SK-N-SH treated with all-trans-retinoic acid at 6 μM for 48 hours (cell line): ENCODE measurements at regions not wholly inside any gene's neighbourhood (a gene's known extent, or its start where the extent isn't known, plus 50 kb on each side); places are given as distances from the start of the nearest gene placed in this dataset.

Source experiments
- ATAC-seq: fragments of 200-7000 bp; cut with Tn5 transposase; 3 replicates; pipeline ENCODE4 v1.9.1; 2020; ENCODE audit warnings: mild to moderate bottlenecking, moderate library complexity
- ARNTL ChIP-seq: fragments of 450-650 bp; formaldehyde crosslinking; IDR thresholded peaks from 2 replicates; pipeline ENCODE4 v1.5.0; 2020; ENCODE audit warnings: low read depth, mild to moderate bottlenecking, moderate library complexity, borderline replicate concordance
- BACH2 ChIP-seq: fragments of 250-450 bp; sonication (Bioruptor Pico); IDR thresholded peaks from 2 replicates; pipeline ENCODE4 v1.9.0; 2021; ENCODE audit warnings: mild to moderate bottlenecking, borderline replicate concordance
- CREB5 ChIP-seq: fragments of 250-450 bp; sonication (Bioruptor Pico); IDR thresholded peaks from 2 replicates; pipeline ENCODE4 v1.5.1; 2020; ENCODE audit warnings: low read depth, mild to moderate bottlenecking, moderate library complexity
- CSDC2 ChIP-seq: fragments of 250-450 bp; sonication (Bioruptor Pico); IDR thresholded peaks from 2 replicates; pipeline ENCODE4 v1.5.0; 2020; ENCODE audit warnings: mild to moderate bottlenecking, moderate library complexity
- CSRNP3 ChIP-seq: fragments of 250-450 bp; sonication (Bioruptor Pico); IDR thresholded peaks from 2 replicates; pipeline ENCODE4 v1.5.1; 2021; ENCODE audit warnings: mild to moderate bottlenecking, moderate library complexity
- ESRRG ChIP-seq: fragments of 250-450 bp; sonication (Bioruptor Pico); IDR thresholded peaks from 2 replicates; pipeline ENCODE4 v1.6.1; 2021; ENCODE audit warnings: mild to moderate bottlenecking
- GLIS3 ChIP-seq: fragments of 250-450 bp; sonication (Bioruptor Pico); IDR thresholded peaks from 2 replicates; pipeline ENCODE4 v1.5.0; 2020; ENCODE audit warnings: mild to moderate bottlenecking, moderate library complexity
- ISL1 ChIP-seq: fragments of 250-450 bp; sonication (Bioruptor Pico); IDR thresholded peaks from 2 replicates; pipeline ENCODE4 v2.1.2; 2022; ENCODE audit warnings: mild to moderate bottlenecking, moderate library complexity
- OSR1 ChIP-seq: fragments of 250-450 bp; sonication (Bioruptor Pico); IDR thresholded peaks from 2 replicates; pipeline ENCODE4 v1.8.0; 2022; ENCODE audit warnings: moderate library complexity, mild to moderate bottlenecking, inconsistent platforms
- PATZ1 ChIP-seq: fragments of 250-450 bp; sonication (Bioruptor Pico); IDR thresholded peaks from 2 replicates; pipeline ENCODE4 v1.8.0; 2020; ENCODE audit warnings: mild to moderate bottlenecking, moderate library complexity, borderline replicate concordance
- POU6F1 ChIP-seq: fragments of 250-450 bp; sonication (Bioruptor Pico); IDR thresholded peaks from 2 replicates; pipeline ENCODE4 v1.8.0; 2021; ENCODE audit warnings: low read depth, mild to moderate bottlenecking, moderate library complexity, borderline replicate concordance
- PPARA ChIP-seq: fragments of 250-450 bp; sonication (Bioruptor Pico); IDR thresholded peaks from 2 replicates; pipeline ENCODE4 v1.5.0; 2020; ENCODE audit warnings: mild to moderate bottlenecking, borderline replicate concordance
- RARB ChIP-seq: fragments of 250-450 bp; sonication (Bioruptor Pico); IDR thresholded peaks from 2 replicates; pipeline ENCODE4 v1.8.0; 2021; ENCODE audit warnings: mild to moderate bottlenecking, moderate library complexity
- SNAI2 ChIP-seq: fragments of 250-450 bp; sonication (Bioruptor Pico); IDR thresholded peaks from 2 replicates; pipeline ENCODE4 v1.5.0; 2020; ENCODE audit warnings: mild to moderate bottlenecking, moderate library complexity
- TCF4 ChIP-seq: fragments of 250-450 bp; sonication (Bioruptor Pico); IDR thresholded peaks from 2 replicates; pipeline ENCODE4 v1.8.0; 2021; ENCODE audit warnings: mild to moderate bottlenecking, moderate library complexity, borderline replicate concordance
- TOX ChIP-seq: fragments of 250-450 bp; sonication (Bioruptor Pico); IDR thresholded peaks from 2 replicates; pipeline ENCODE4 v1.8.0; 2021; ENCODE audit warnings: mild to moderate bottlenecking, moderate library complexity, borderline replicate concordance
- TSHZ2 ChIP-seq: fragments of 250-450 bp; sonication (Bioruptor Pico); IDR thresholded peaks from 2 replicates; pipeline ENCODE4 v1.5.0; 2020; ENCODE audit warnings: mild to moderate bottlenecking, moderate library complexity
- ZC3H10 ChIP-seq: fragments of 250-450 bp; sonication (Bioruptor Pico); IDR thresholded peaks from 2 replicates; pipeline ENCODE4 v1.5.1; 2021; ENCODE audit warnings: mild to moderate bottlenecking, moderate library complexity
- ZFP3 ChIP-seq: fragments of 250-450 bp; sonication (Bioruptor Pico); IDR thresholded peaks from 2 replicates; pipeline ENCODE4 v1.5.0; 2020; ENCODE audit warnings: mild to moderate bottlenecking, moderate library complexity
- ZFP30 ChIP-seq: fragments of 450-650 bp; formaldehyde crosslinking; IDR thresholded peaks from 2 replicates; pipeline ENCODE4 v1.5.0; 2022; ENCODE audit warnings: mild to moderate bottlenecking, moderate library complexity
- ZNF565 ChIP-seq: fragments of 450-650 bp; formaldehyde crosslinking; conservative IDR thresholded peaks from 2 replicates; pipeline ENCODE4 v1.5.0; 2020; ENCODE audit warnings: low read depth, mild to moderate bottlenecking, moderate library complexity
- ZNF70 ChIP-seq: fragments of 450-650 bp; formaldehyde crosslinking; IDR thresholded peaks from 2 replicates; pipeline ENCODE4 v1.5.0; 2020; ENCODE audit warnings: mild to moderate bottlenecking, moderate library complexity
- ZNF8 ChIP-seq: fragments of 450-650 bp; formaldehyde crosslinking; IDR thresholded peaks from 2 replicates; pipeline ENCODE4 v1.5.0; 2020; ENCODE audit warnings: mild to moderate bottlenecking, moderate library complexity

GRCh38 chr6:3928111-3928510 lies 78.9 kb downstream of the FAM50B start:
- ATAC-seq = no peak
- TF ChIP-seq CSRNP3 (no peak), ARNTL (no peak), ZNF565 (no peak), OSR1 (CRISPR knock-in tag) (no peak), POU6F1 (CRISPR knock-in tag) (no peak), GLIS3 (CRISPR knock-in tag) (no peak)

GRCh38 chr6:3929281-3929798 lies 80.2 kb downstream of the FAM50B start:
- no peak for TF ChIP-seq TOX (CRISPR knock-in tag)
- no peak for TF ChIP-seq TCF4 (CRISPR knock-in tag)
- no peak for TF ChIP-seq POU6F1 (CRISPR knock-in tag)
- no peak for TF ChIP-seq TSHZ2 (CRISPR knock-in tag)
- TF ChIP-seq PATZ1 (CRISPR knock-in tag) = peak; percentile 25; the same call in 1 of the 2 replicates
- TF ChIP-seq ZNF8 (CRISPR knock-in tag) = no peak
- no peak for TF ChIP-seq ZC3H10 (CRISPR knock-in tag)
- no peak for TF ChIP-seq ZNF565
- no peak for TF ChIP-seq ZNF70 (CRISPR knock-in tag)
- TF ChIP-seq ISL1 (CRISPR knock-in tag) = peak; percentile 89
- TF ChIP-seq CSDC2 (CRISPR knock-in tag) = 0 out of 2 replicates have a peak, but pooled peaks have one; percentile 42
- no peak for TF ChIP-seq ESRRG
- no peak for TF ChIP-seq ARNTL
- TF ChIP-seq SNAI2 (CRISPR knock-in tag) = peak; percentile 8; the same call in 1 of the 2 replicates
- no peak for TF ChIP-seq ZFP30 (CRISPR knock-in tag)
- TF ChIP-seq BACH2 (CRISPR knock-in tag) = no peak
- no peak for TF ChIP-seq RARB
- TF ChIP-seq CSRNP3 = peak; percentile 15; the same call in 1 of the 2 replicates
- TF ChIP-seq ZFP3 (CRISPR knock-in tag) = no peak
- TF ChIP-seq CREB5 (CRISPR knock-in tag) = peak; percentile 71
- TF ChIP-seq PPARA (CRISPR knock-in tag) = no peak
- TF ChIP-seq GLIS3 (CRISPR knock-in tag) = 0 out of 2 replicates have a peak, but pooled peaks have one; percentile 23
- peak; percentile 91 for ATAC-seq
